H1 (cell line): ENCODE measurements at regions not wholly inside any gene's neighbourhood (a gene's known extent, or its start where the extent isn't known, plus 50 kb on each side); places are given as distances from the start of the nearest gene placed in this dataset.

ENCODE experiments used
- CTCF ChIA-PET: fragments of 300-600 bp; sonication (Branson Sonifier 250); formaldehyde crosslinking; loops from one replicate; lab custom pipeline; 2021; ENCODE audit not compliant: partially characterized antibody; lab: Charles Lee
- POLR2A ChIA-PET: fragments of 300-600 bp; sonication (Branson Sonifier 250); formaldehyde crosslinking; loops from one replicate; lab custom pipeline; 2021; ENCODE audit warnings: inconsistent platforms; ENCODE audit not compliant: partially characterized antibody; lab: Charles Lee
- DNase-seq, 2 experiments: peaks; one replicate each; pipeline versions ENCODE4 v3.0.0 to v3.0.0-alpha.2; 2010 to 2022; ENCODE audit warnings: low spot score in 2 of 2, low read depth in 1 of 2, mixed read lengths in 1 of 2
- FAIRE-seq: peaks from 2 replicates; lab custom pipeline; 2011; peaks lifted over from hg19 to GRCh38; lab: Jason Lieb, UNC
- H2AFZ ChIP-seq: 2 replicates; pipeline ENCODE4 v1.8.1; 2012; ENCODE audit warnings: low read length, inconsistent platforms
- H2AK5ac ChIP-seq: 2 replicates; pipeline ENCODE4 v1.6.1; 2013; ENCODE audit warnings: low read depth, low read length
- H2BK120ac ChIP-seq: replicated peaks from 2 replicates; pipeline ENCODE3; 2013; ENCODE audit warnings: low read depth, low read length, inconsistent platforms
- H2BK12ac ChIP-seq: 2 replicates; pipeline ENCODE4 v1.6.1; 2013; ENCODE audit warnings: low read depth, low read length
- H2BK15ac ChIP-seq: 2 replicates; pipeline ENCODE4 v1.6.1; 2013; ENCODE audit warnings: low read length
- H2BK20ac ChIP-seq: 2 replicates; pipeline ENCODE4 v1.6.1; 2013; ENCODE audit warnings: low read length
- H2BK5ac ChIP-seq: 2 replicates; pipeline ENCODE4 v1.6.1; 2013; ENCODE audit warnings: low read depth, low read length
- H3K14ac ChIP-seq: 2 replicates; pipeline ENCODE4 v1.6.1; 2013; ENCODE audit warnings: inconsistent platforms; ENCODE audit not compliant: insufficient read length
- H3K18ac ChIP-seq: 2 replicates; pipeline ENCODE4 v1.6.1; 2013; ENCODE audit warnings: low read length; ENCODE audit errors: extremely low read depth
- H3K23ac ChIP-seq: 2 replicates; pipeline ENCODE4 v1.6.1; 2013; ENCODE audit warnings: inconsistent platforms; ENCODE audit not compliant: insufficient read length
- H3K23me2 ChIP-seq: 2 replicates; pipeline ENCODE4 v1.6.1; 2013; ENCODE audit warnings: low read depth, low read length
- H3K27ac ChIP-seq: 2 replicates; pipeline ENCODE4 v1.6.1; 2011; ENCODE audit warnings: low read depth, low read length, inconsistent platforms
- H3K27me3 ChIP-seq, 4 experiments: replicated peaks in 1 of 4; 1 replicate in 1 of 4; 2 replicates in 3 of 4; pipeline versions ENCODE4 v1.6.1 to v1.8.1; 2011 to 2013; ENCODE audit warnings: low read length in 3 of 4, mild to moderate bottlenecking in 3 of 4, inconsistent platforms in 2 of 4, mixed read lengths in 2 of 4, moderate library complexity in 1 of 4; ENCODE audit not compliant: control insufficient read depth in 3 of 4, insufficient read depth in 3 of 4; ENCODE audit errors: extremely low read depth in 1 of 4
- H3K36me3 ChIP-seq, 4 experiments: 2 replicates each; pipeline versions ENCODE4 v1.6.1 to v1.8.1; 2011 to 2013; ENCODE audit warnings: mild to moderate bottlenecking in 4 of 4, low read length in 3 of 4, moderate library complexity in 2 of 4, control low read depth in 1 of 4, inconsistent platforms in 1 of 4; ENCODE audit not compliant: insufficient read depth in 4 of 4, control insufficient read depth in 2 of 4
- H3K4ac ChIP-seq: replicated peaks from 2 replicates; pipeline ENCODE3; 2013; ENCODE audit warnings: low read length, low read depth, mixed read lengths, inconsistent platforms; ENCODE audit not compliant: insufficient read length
- H3K4me1 ChIP-seq, 4 experiments: replicated peaks in 1 of 4; 1 replicate in 1 of 4; 2 replicates in 3 of 4; pipeline versions ENCODE4 v1.6.1 to v1.8.1; 2011 to 2013; ENCODE audit warnings: low read length in 3 of 4, inconsistent platforms in 2 of 4, mixed read lengths in 1 of 4; ENCODE audit not compliant: insufficient read depth in 4 of 4, control insufficient read depth in 3 of 4
- H3K4me2 ChIP-seq, 2 experiments: 2 replicates each; pipeline versions ENCODE4 v1.6.1 to v1.8.1; 2011 to 2013; ENCODE audit warnings: low read depth in 2 of 2, low read length in 2 of 2, control low read depth in 1 of 2, inconsistent platforms in 1 of 2, mild to moderate bottlenecking in 1 of 2; ENCODE audit not compliant: insufficient read depth in 1 of 2
- H3K4me3 ChIP-seq, 4 experiments: fragments of 200-600, 300-600 bp in 1 of 4; sonication (generic), shearing (Covaris generic), sonication (Bioruptor Twin) in 1 of 4; 2 replicates each; pipeline versions ENCODE4 v1.5.1 to v1.8.1; 2011 to 2016; ENCODE audit warnings: low read length in 4 of 4, low read depth in 3 of 4, control low read depth in 2 of 4, inconsistent platforms in 2 of 4, mild to moderate bottlenecking in 2 of 4, mixed read lengths in 1 of 4, moderate library complexity in 1 of 4; ENCODE audit not compliant: insufficient read depth in 2 of 4; ENCODE audit errors: extremely low read depth in 1 of 4
- H3K56ac ChIP-seq: replicated peaks from 2 replicates; pipeline ENCODE3; 2013; ENCODE audit warnings: low read depth, mild to moderate bottlenecking, mixed read lengths, low read length, inconsistent platforms; ENCODE audit not compliant: insufficient read length
- H3K79me1 ChIP-seq: 2 replicates; pipeline ENCODE4 v1.6.1; 2013; ENCODE audit warnings: low read depth, low read length, control low read depth
- H3K79me2 ChIP-seq, 2 experiments: 2 replicates each; pipeline versions ENCODE4 v1.6.1 to v1.8.1; 2012 to 2013; ENCODE audit warnings: low read length in 2 of 2, mild to moderate bottlenecking in 2 of 2, inconsistent platforms in 1 of 2; ENCODE audit not compliant: insufficient read depth in 2 of 2, control insufficient read depth in 1 of 2
- H3K9ac ChIP-seq, 4 experiments: replicated peaks in 1 of 4; 1 replicate in 1 of 4; 2 replicates in 3 of 4; pipeline versions ENCODE4 v1.6.1 to v1.8.1; 2011 to 2013; ENCODE audit warnings: low read depth in 3 of 4, low read length in 3 of 4, control low read depth in 2 of 4, mild to moderate bottlenecking in 2 of 4, moderate library complexity in 2 of 4, inconsistent platforms in 1 of 4; ENCODE audit errors: extremely low read depth in 1 of 4
- H3K9me3 ChIP-seq, 2 experiments: 2 replicates each; pipeline versions ENCODE4 v1.6.1 to v1.8.1; 2012 to 2013; ENCODE audit warnings: mild to moderate bottlenecking in 2 of 2, moderate library complexity in 2 of 2, control low read depth in 1 of 2, inconsistent platforms in 1 of 2, low read depth in 1 of 2, low read length in 1 of 2, mixed read lengths in 1 of 2; ENCODE audit not compliant: insufficient read depth in 2 of 2
- H4K20me1 ChIP-seq, 2 experiments: replicated peaks in 1 of 2; 2 replicates each; pipeline versions ENCODE3 to v1.8.1; 2011 to 2013; ENCODE audit warnings: inconsistent platforms in 2 of 2, low read length in 2 of 2, mild to moderate bottlenecking in 1 of 2; ENCODE audit not compliant: insufficient read depth in 2 of 2, control insufficient read depth in 1 of 2
- H4K5ac ChIP-seq: 2 replicates; pipeline ENCODE4 v1.6.1; 2013; ENCODE audit warnings: low read length, low read depth, mixed read lengths, inconsistent platforms; ENCODE audit not compliant: insufficient read length
- H4K8ac ChIP-seq: 2 replicates; pipeline ENCODE4 v1.8.0; 2013; ENCODE audit warnings: mild to moderate bottlenecking, moderate library complexity, low read length, inconsistent platforms; ENCODE audit not compliant: insufficient read depth; ENCODE audit errors: extremely low read depth
- H4K91ac ChIP-seq: replicated peaks from 2 replicates; pipeline ENCODE3; 2013; ENCODE audit warnings: low read length, mixed read lengths, inconsistent platforms; ENCODE audit not compliant: insufficient read length
- CHD2 ChIP-seq: IDR thresholded peaks from 2 replicates; pipeline ENCODE4 v1.6.1; 2012; ENCODE audit warnings: low read length, improper control_type of control experiment
- EP300 ChIP-seq, 2 experiments: IDR thresholded peaks; 1 replicate in 1 of 2; 2 replicates in 1 of 2; pipeline ENCODE4 v1.6.1; 2011 to 2012; ENCODE audit warnings: low read depth in 2 of 2, low read length in 2 of 2, mild to moderate bottlenecking in 2 of 2, borderline replicate concordance in 1 of 2, inconsistent platforms in 1 of 2, moderate library complexity in 1 of 2
- GTF2F1 ChIP-seq: IDR thresholded peaks from 2 replicates; pipeline ENCODE4 v1.6.1; 2012; ENCODE audit warnings: low read depth, low read length, improper control_type of control experiment, borderline replicate concordance
- HDAC2 ChIP-seq, 2 experiments: fragments of 300-600 bp in 1 of 2; sonication (generic) in 1 of 2; IDR thresholded peaks; 2 replicates each; pipeline ENCODE4 v1.6.1; 2011 to 2012; ENCODE audit warnings: low read depth in 2 of 2, low read length in 2 of 2, mild to moderate bottlenecking in 2 of 2, moderate library complexity in 2 of 2, borderline replicate concordance in 1 of 2, inconsistent platforms in 1 of 2
- KDM5A ChIP-seq: fragments of 200-600 bp; IDR thresholded peaks from 2 replicates; pipeline ENCODE4 v1.7.1; 2012; ENCODE audit warnings: mild to moderate bottlenecking, low read length, inconsistent platforms, mixed read lengths
- PHF8 ChIP-seq: fragments of 200-600 bp; sonication (generic); conservative IDR thresholded peaks from 2 replicates; pipeline ENCODE4 v1.7.1; 2012; ENCODE audit warnings: low read depth, mild to moderate bottlenecking, inconsistent platforms, low read length, moderate library complexity
- RBBP5 ChIP-seq: IDR thresholded peaks from 2 replicates; pipeline ENCODE4 v1.7.1; 2012; ENCODE audit warnings: low read depth, mild to moderate bottlenecking, inconsistent platforms, low read length, moderate library complexity, borderline replicate concordance
- SP4 ChIP-seq: IDR thresholded peaks from 2 replicates; pipeline ENCODE4 v1.6.1; 2012; ENCODE audit warnings: low read length, inconsistent platforms
- TBP ChIP-seq: IDR thresholded peaks from 2 replicates; pipeline ENCODE4 v1.6.1; 2011; ENCODE audit warnings: low read depth, low read length, improper control_type of control experiment
- WGBS, 2 experiments: shearing (Covaris generic) in 1 of 2; methylation state at CpG; one replicate each; pipeline versions ENCODE4 v1.1.6 to v1.1.7; 2013 to 2015; ENCODE audit warnings: low lambda C conversion rate in 2 of 2, mixed read lengths in 2 of 2, inconsistent platforms in 1 of 2, low coverage in 1 of 2, missing lambda C conversion rate in 1 of 2; ENCODE audit not compliant: insufficient replicate concordance in 2 of 2, insufficient coverage in 1 of 2, insufficient read length in 1 of 2; ENCODE audit errors: extremely low coverage in 1 of 2, missing lambda C conversion rate in 1 of 2; 5-methylcytosine and 5-hydroxymethylcytosine counted together

GRCh38 chr12:91264178-91264577 is 81.6 kb upstream of the DCN start:
- H3K23ac ChIP-seq, result no peak overlapping the region
- H3K27me3 ChIP-seq, result no peaks in the 10 kb centered on the region
- no peak overlapping the region for H3K56ac ChIP-seq
- no peak overlapping the region for H4K5ac ChIP-seq
- H2AK5ac ChIP-seq, result no peak overlapping the region
- H3K9ac ChIP-seq, result no peak overlapping the region
- no peak overlapping the region for H3K4ac ChIP-seq
- no peaks in the 10 kb centered on the region for H3K36me3 ChIP-seq
- ChIA-PET POLR2A (no interaction called here), CTCF (interaction anchor here (0.6 to 0.7 kb wide), 2 partner anchors 87 to 89 kb away, joined by 3 read pairs; no protein-coding TSS in a partner anchor)
- H3K79me2 ChIP-seq, result no peaks in the 10 kb centered on the region
- no peak overlapping the region for H2BK12ac ChIP-seq
- no peak overlapping the region for H2BK120ac ChIP-seq
- WGBS, 2 experiments, result 92% methylated on average over 2 of the region's 2 CpGs; no CpG with 5 or more reads in 1 of the 2 experiments
- FAIRE-seq (no peak), DNase-seq (no peak)
- no peak for TF ChIP-seq HDAC2 (IDR thresholded peaks at IDR 0.05; ENCODE audit: borderline replicate concordance in 1 of 2, low read depth in 2 of 2, low read length in 2 of 2)
- TF ChIP-seq KDM5A, result no peak
- no peak for TF ChIP-seq TBP
- no peak for TF ChIP-seq RBBP5
- no peak for TF ChIP-seq PHF8
- TF ChIP-seq GTF2F1, result no peak
- no peak for TF ChIP-seq CHD2
- TF ChIP-seq SP4, result no peak
- no peak for TF ChIP-seq EP300 (IDR thresholded peaks at IDR 0.05; ENCODE audit: borderline replicate concordance in 1 of 2, low read depth in 2 of 2, low read length in 2 of 2)
- H2AFZ ChIP-seq, result no peak overlapping the region
- no peak overlapping the region for H2BK15ac ChIP-seq
- no peak overlapping the region for H4K91ac ChIP-seq
- no peaks in the 10 kb centered on the region for H3K9me3 ChIP-seq
- no peaks in the 10 kb centered on the region for H3K23me2 ChIP-seq
- no peaks in the 10 kb centered on the region for H3K79me1 ChIP-seq
- H4K20me1 ChIP-seq, result no peaks in the 10 kb centered on the region
- H3K4me2 ChIP-seq, result no peak overlapping the region
- no peak overlapping the region for H3K14ac ChIP-seq
- H3K4me1 ChIP-seq, result no peaks in the 10 kb centered on the region
- no peak overlapping the region for H4K8ac ChIP-seq
- H3K4me3 ChIP-seq, result no peak overlapping the region
- no peak overlapping the region for H2BK5ac ChIP-seq
- H2BK20ac ChIP-seq, result no peak overlapping the region
- no peak overlapping the region for H3K18ac ChIP-seq
- no peak overlapping the region for H3K27ac ChIP-seq
